ENCODE measurements at regions not wholly inside any gene's neighbourhood (a gene's known extent, or its start where the extent isn't known, plus 50 kb on each side); places are given as distances from the start of the nearest gene placed in this dataset.
"Not testable (repeated sequence)": the region's sequence is repeated elsewhere in the genome, so short reads cannot be mapped to it uniquely, and the experiment has no call there.

DNA sequence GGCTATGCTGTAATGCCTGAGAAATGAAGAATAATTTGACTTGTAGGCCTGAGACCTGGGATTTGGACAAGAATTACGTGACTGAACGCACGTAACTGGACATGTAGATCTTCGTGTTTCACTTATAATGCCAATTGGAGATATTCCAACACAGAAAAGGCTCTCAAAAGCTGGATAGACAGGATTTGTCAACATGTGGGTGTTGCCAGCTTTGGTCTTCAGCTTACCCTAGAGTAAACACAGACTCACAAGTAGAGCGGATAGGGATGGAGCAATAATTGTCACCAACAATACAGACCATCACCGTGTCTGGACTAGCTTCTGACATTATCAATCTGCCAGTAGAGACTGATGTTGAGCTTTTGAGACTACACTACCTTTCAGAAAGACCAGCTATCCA lies 1511.0 kb upstream of the ADGRL3 start:
- DNase-seq, result no peak

DNA sequence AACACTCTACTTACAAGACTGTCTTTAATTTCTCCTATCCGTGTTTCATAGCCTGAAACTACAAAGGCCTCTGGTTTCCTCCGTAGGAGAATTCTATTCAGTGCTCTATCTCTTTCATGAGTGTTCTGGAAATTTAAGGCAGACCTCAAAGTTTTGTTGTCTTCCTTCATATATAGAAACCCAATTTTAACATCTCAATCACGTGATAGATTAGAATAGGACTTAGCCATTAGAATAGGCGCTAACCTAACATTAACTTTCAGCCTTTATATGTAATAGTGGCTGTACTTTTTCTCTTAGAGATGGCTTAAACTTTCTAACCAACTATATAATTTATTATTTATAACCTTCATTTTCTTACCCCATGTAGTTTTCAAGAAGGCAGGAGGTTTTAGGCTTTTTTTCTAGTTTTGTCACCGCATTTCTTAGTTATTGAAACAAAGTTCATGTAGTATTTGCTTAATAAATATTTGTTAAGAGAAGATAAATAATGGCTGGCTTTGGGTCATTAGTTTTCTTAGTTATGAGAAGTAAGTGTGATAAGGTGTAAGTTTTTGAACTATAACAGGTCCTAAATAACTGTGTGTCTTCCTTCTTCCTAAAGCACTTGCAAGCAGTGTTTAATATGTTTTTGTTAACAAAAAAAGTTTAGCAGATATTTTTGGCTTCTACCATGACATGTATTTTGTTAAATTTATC lies 1504.6 kb upstream of the ADGRL3 start:
- no peak for DNase-seq

DNA sequence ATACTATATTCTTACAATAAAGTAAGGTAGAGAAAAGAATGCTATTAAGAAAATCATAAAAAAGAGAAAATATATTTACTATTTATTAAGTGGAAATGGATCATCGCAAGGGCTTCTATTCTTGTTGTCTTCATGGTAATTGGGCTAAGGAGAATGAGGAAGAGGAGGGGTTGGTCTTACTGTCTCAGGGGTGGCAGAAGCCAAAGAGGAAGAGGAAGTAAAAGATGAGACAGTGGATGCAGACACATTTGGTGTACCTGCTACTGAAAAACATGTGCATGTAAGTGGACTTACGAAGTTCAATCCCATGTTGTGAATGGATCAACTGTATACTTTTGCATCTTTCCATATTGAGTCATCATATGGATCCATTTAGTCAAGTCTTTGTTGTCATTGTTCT lies 1502.1 kb upstream of the ADGRL3 start:
- no peak for DNase-seq

- DNase-seq, result no peak
Observed at GRCh38 chr4:59700651-59701050, 1499.5 kb upstream of the ADGRL3 start.

GRCh38 chr4:59704616-59705015 lies 1495.5 kb upstream of the ADGRL3 start:
- DNase-seq, result no peak

DNA sequence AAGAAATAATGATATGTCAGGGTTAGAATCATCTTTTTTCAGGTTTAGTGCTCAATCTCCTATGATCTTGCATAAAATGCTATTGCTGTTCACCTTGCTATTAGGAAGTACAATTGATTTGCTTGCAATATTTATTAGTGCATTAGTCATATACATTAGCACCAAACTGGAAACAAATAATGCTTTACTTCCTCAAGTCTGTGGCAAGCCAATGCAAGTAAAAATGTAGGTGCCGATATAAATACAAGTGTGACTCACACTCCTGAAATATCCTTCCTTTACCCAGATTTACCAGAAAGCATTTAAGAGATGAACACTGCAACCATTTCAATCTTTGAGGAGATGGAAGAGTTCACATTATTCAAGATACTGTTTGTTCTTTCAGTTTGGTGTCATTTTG lies 1487.7 kb upstream of the ADGRL3 start:
- no peak for DNase-seq

DNA sequence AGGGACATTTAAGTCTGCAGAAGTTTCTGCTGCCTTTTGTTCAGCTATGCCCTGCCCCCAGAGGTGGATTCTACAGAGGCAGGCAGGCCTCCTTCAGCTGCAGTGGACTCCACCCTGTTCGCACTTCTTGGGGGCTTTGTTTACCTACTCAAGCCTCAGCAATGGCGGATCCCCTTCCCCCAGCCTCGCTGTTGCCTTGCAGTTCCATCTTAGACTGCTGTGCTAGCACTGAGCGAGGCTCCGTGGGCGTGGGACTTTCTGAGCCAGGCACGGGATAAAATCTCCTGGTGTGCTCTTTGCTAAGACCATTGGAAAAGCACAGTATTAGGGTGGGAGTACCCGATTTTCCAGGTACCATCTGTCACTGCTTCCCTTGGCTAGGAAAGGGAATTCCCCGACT lies 1475.8 kb upstream of the ADGRL3 start:
- not testable (repeated sequence) for DNase-seq

GRCh38 chr4:59727745-59728144 lies 1472.4 kb upstream of the ADGRL3 start:
- no peak for DNase-seq

GRCh38 chr4:59728496-59728895 lies 1471.6 kb upstream of the ADGRL3 start:
- no peak for DNase-seq

- no peak for DNase-seq
Observed at GRCh38 chr4:59729321-59729720, 1470.8 kb upstream of the ADGRL3 start.

DNA sequence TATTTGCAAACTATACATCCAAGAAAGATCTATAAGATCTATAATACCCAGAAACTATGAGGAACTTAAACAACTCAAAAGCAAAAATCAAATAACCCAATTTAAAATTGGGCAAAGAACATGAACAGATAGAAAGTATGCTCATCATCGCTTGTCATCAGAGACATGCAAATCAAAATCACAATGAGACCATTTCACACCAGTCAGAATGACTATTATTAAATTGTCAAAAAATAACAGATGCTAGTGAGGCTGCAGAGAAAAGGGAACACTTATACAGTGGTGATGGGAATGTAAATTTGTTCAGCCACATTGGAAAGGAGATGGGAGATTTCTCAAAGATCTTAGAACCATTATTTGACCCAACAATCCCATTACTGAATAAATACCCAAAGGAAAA lies 1451.7 kb upstream of the ADGRL3 start:
- no peak for DNase-seq

DNA sequence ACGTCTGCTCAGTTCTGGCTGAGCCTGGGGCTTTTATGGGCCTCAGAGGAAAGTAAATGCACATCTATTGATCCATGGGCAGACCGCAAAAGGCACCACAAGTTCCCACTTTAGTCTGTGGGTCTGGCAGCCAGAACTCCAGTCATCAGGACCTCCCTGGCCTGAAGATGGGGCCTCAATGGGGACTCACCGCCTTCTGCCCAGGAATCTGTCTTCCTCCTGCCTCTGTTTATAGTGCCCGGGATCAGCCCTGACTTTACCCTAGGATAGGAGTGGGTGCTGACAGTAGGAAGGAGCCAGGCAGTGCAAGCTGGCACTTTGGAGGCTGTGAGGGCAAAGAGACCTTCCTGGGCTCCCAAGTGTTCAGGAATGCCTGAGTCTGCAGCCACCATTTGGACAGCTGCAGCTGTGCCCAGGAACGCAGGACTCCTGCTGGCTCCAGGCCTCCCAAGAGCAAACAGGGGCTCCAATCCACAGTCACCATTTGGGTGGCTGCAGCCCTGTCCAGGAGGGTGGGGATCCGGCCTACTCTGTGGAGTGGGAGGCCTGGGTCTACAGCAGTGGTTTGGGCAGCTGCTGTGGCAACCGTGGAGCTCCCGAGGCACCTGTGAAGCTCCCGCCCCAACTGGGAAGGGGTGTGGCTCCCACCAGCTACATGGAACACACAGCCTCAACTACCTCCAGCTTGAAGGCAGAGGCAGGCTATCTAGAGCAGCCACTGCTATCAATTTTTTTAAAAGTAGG lies 1440.9 kb upstream of the ADGRL3 start:
- DNase-seq, result no peak

- no peak for DNase-seq
Observed at GRCh38 chr4:59762344-59762743, 1437.8 kb upstream of the ADGRL3 start.

- no peak for DNase-seq
Observed at GRCh38 chr4:59770601-59771264, 1429.4 kb upstream of the ADGRL3 start.

GRCh38 chr4:59772641-59773139 lies 1427.4 kb upstream of the ADGRL3 start:
- no peak for DNase-seq

DNA sequence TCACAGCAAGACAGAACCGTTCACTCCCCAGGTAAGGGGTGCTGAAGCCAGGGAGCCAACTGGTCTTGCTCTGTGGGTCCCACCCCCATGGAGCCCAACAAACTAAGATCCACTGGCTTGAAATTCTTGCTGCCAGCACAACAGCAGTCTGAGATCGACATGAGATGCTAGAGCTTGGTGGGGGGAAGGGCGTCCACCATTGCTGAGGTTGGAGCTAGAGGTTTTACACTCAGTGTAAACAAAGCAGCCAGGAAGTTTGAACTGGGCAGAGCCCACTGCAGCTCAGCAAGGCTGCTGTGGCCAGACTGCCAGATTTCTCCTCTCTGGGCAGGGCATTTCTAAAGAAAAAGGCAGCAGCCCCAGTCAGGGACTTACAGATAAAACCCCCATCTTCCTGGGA lies 1419.9 kb upstream of the ADGRL3 start:
- DNase-seq, result not testable (repeated sequence)

DNA sequence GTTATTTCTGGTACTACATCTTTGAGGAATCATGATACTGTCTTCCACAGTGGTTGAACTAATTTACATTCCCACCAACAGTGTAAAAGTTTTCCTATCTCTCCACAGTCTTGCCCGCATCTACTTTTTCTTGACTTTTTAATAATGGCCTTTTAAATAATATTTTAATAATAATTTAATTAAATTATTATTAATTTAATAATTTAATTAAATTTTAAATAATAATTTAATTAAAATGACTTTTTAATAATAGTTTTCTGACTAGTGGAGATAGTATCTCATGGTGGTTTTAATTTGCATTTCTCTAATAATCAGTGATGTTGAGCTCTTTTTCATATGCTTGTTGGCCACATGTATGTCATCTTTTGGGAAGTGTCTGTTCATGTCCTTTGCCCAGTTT lies 1395.0 kb upstream of the ADGRL3 start:
- DNase-seq, result no peak

- no peak for DNase-seq
Observed at GRCh38 chr4:59814402-59815010, 1385.6 kb upstream of the ADGRL3 start.

DNA sequence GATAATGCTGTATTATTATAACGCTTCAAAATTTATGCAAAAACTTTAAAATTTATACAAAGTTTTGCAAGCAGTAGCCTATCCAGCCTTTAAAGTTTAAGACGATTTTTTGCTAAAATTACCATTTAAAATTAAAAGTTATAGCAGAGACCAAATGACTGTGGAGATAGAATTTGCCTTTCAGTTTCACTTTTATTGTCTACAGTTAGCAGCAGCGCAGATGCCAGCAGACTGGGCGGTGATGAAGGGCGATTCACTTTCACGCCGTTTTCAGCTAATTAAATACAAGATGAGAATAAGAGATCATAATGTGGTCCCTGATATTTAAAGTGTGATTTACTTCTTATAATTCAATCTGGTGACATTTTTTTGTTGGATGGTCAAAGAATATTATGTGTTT lies 1381.5 kb upstream of the ADGRL3 start:
- peak in 15 of 56 donors; percentile 0 to 20 (median 4) for DNase-seq

DNA sequence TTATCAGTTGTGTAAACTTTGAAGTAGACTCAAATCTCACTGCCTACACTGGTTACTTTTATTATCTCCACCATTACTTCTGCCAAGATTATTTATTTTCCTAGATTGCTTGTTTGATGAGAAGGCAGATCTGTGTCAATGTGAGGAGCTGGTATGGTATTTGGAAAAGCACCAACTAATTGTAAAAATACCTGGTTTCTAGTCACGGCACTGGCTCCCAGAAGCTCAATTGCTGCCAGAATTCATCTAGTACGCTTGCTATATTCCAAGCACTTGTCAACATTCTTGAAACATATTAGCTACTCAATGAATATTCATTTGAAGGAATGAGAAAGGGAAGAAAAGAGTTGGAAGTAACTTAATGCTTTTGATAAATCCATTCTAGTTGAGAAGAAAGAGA lies 1376.8 kb upstream of the ADGRL3 start:
- DNase-seq, result no peak

DNA sequence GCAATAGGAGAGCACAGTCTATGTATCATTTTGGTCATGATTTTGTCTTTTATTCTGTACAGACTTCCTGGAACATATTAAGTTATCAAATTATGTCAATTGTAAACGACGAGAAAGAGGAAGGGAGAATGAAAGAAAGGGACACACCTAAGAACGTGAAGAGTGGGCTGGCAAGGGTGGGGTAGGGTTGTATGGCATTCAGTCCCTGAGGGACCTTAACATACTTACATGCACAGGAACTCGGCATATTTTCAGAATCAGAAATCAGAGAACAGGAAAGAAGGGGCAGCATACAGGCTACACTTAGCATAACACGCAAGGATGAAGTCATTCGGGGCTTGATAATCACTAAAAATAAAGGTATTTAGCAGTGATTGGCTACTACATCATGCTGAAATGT lies 1375.0 kb upstream of the ADGRL3 start:
- no peak for DNase-seq

- no peak for DNase-seq
Observed at GRCh38 chr4:59831746-59832145, 1368.4 kb upstream of the ADGRL3 start.

Measured in amygdala (tissue), 56 donors.